ENCODE measurements at regions not wholly inside any gene's neighbourhood (a gene's known extent, or its start where the extent isn't known, plus 50 kb on each side); places are given as distances from the start of the nearest gene placed in this dataset.

DNA sequence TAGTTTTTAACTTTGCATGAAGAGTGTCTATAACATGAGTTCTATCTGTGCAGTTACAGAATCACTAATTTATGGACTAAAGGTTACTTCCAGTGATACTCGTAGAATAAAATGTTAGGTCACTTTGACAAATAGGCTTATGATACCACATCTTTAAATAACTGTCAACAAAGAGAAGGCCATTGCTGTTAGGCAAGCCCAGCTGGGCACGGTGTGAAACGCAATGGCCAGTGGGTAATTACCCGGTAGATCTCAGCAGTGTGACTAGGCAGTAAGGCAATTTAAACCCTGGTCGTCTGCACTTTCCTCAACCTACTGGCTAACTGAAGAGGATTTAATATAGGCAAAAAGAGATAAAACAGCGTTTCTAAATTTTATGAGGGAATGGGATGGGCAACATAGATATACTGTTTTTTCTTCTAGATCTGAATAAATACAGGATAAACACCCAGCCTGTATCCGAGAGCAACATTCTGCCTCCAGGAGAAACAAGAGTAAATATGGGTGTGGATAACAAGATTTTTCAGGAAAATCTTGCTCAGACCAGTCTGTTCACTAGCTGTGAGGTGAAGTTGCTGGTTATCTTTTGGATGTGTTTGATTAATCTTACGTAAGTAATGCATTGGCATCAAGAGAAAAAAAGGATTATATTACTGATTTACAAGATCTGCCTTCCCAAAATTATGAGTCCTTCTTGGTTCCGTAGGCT is 631.3 kb downstream of the EFNB2 start:
- no peak overlapping the region for H2AFZ ChIP-seq (ENCODE audit: low read length)
- TF ChIP-seq, protein P1, sequence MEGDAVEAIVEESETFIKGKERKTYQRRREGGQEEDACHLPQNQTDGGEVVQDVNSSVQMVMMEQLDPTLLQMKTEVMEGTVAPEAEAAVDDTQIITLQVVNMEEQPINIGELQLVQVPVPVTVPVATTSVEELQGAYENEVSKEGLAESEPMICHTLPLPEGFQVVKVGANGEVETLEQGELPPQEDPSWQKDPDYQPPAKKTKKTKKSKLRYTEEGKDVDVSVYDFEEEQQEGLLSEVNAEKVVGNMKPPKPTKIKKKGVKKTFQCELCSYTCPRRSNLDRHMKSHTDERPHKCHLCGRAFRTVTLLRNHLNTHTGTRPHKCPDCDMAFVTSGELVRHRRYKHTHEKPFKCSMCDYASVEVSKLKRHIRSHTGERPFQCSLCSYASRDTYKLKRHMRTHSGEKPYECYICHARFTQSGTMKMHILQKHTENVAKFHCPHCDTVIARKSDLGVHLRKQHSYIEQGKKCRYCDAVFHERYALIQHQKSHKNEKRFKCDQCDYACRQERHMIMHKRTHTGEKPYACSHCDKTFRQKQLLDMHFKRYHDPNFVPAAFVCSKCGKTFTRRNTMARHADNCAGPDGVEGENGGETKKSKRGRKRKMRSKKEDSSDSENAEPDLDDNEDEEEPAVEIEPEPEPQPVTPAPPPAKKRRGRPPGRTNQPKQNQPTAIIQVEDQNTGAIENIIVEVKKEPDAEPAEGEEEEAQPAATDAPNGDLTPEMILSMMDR (IDR thresholded peaks at IDR 0.05; ENCODE audit: extremely low read depth, low read depth, low read length) = no peak
- H3K36me3 ChIP-seq (ENCODE audit: insufficient read depth, low read length) = no peaks in the 10 kb centered on the region
- no peak overlapping the region for H3K4me3 ChIP-seq (ENCODE audit: insufficient read depth, low read length)
- H4K20me1 ChIP-seq (ENCODE audit: insufficient read depth, low read length) = no peaks in the 10 kb centered on the region
- no peaks in the 10 kb centered on the region for H3K79me2 ChIP-seq (ENCODE audit: insufficient read depth, low read length)
- no peak overlapping the region for H3K4me2 ChIP-seq (ENCODE audit: insufficient read depth, low read length)
- H3K27ac ChIP-seq (ENCODE audit: low read depth, low read length) = no peak overlapping the region
- H3K9me3 ChIP-seq (ENCODE audit: low read depth, low read length) = no peaks in the 10 kb centered on the region
- H3K4me1 ChIP-seq (ENCODE audit: insufficient read depth, low read length) = no peaks in the 10 kb centered on the region
- DNase-seq (ENCODE audit: insufficient read length, low spot score, missing footprints) = no peak
- no peaks in the 10 kb centered on the region for H3K27me3 ChIP-seq (ENCODE audit: insufficient read depth, low read length)

DNA sequence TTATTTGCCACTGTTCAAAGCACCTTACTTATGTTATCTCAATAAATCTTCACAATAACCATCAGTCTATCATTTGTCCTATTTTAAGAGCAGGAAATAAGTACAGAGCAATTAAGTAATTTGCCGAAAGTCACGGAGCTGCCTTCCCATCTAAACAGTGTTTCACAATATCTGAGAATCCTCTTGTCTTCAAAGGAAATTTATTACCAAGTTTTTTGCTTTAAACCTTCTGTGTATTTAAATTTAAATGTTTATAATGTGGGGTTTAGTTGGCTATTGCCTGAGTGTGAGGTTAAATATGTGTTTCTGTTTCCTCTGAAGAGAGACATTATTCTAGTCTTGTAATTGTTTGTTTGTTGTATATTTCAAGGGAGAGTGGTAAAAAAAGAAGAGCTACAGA is 633.1 kb downstream of the EFNB2 start:
- TF ChIP-seq, protein P1 (IDR thresholded peaks at IDR 0.05; ENCODE audit: extremely low read depth, low read depth, low read length) = no peak
- Histone ChIP-seq H3K4me3 (ENCODE audit: insufficient read depth, low read length) (no peak overlapping the region), H4K20me1 (ENCODE audit: insufficient read depth, low read length) (no peaks in the 10 kb centered on the region), H3K4me1 (ENCODE audit: insufficient read depth, low read length) (no peaks in the 10 kb centered on the region), H3K4me2 (ENCODE audit: insufficient read depth, low read length) (no peak overlapping the region), H3K36me3 (ENCODE audit: insufficient read depth, low read length) (no peaks in the 10 kb centered on the region), H3K79me2 (ENCODE audit: insufficient read depth, low read length) (no peaks in the 10 kb centered on the region), H3K27me3 (ENCODE audit: insufficient read depth, low read length) (no peaks in the 10 kb centered on the region), H3K27ac (ENCODE audit: low read depth, low read length) (no peak overlapping the region), H3K9me3 (ENCODE audit: low read depth, low read length) (no peaks in the 10 kb centered on the region), H2AFZ (ENCODE audit: low read length) (no peak overlapping the region)
- DNase-seq (ENCODE audit: insufficient read length, low spot score, missing footprints) = no peak

DNA sequence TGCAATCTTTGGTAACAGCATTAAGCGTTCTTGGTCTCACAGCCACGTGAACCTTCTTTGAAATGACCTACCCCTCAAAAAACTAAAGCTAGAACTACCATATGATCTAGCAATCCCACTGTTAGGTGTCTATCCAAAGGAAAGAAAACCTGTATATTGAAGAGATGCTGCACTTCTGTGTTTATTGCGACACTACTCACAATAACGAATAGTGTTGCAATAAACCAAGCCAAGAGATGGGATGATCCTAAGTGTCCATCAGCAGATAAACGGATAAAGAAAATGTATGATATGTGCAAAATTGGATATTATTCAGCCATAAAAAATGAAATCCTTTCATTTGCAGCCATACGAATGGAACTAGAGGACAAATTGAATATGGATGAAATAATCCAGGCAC is 637.9 kb downstream of the EFNB2 start:
- Histone ChIP-seq H3K4me2 (ENCODE audit: insufficient read depth, low read length) (no peak overlapping the region), H3K4me3 (ENCODE audit: insufficient read depth, low read length) (no peak overlapping the region), H3K27ac (ENCODE audit: low read depth, low read length) (no peak overlapping the region), H3K9me3 (ENCODE audit: low read depth, low read length) (no peaks in the 10 kb centered on the region), H4K20me1 (ENCODE audit: insufficient read depth, low read length) (no peaks in the 10 kb centered on the region), H3K27me3 (ENCODE audit: insufficient read depth, low read length) (no peaks in the 10 kb centered on the region), H3K36me3 (ENCODE audit: insufficient read depth, low read length) (no peaks in the 10 kb centered on the region), H2AFZ (ENCODE audit: low read length) (no peak overlapping the region), H3K4me1 (ENCODE audit: insufficient read depth, low read length) (no peaks in the 10 kb centered on the region), H3K79me2 (ENCODE audit: insufficient read depth, low read length) (no peaks in the 10 kb centered on the region)
- DNase-seq (ENCODE audit: insufficient read length, low spot score, missing footprints) = no peak
- TF ChIP-seq, protein P1 (IDR thresholded peaks at IDR 0.05; ENCODE audit: extremely low read depth, low read depth, low read length) = no peak

DNA sequence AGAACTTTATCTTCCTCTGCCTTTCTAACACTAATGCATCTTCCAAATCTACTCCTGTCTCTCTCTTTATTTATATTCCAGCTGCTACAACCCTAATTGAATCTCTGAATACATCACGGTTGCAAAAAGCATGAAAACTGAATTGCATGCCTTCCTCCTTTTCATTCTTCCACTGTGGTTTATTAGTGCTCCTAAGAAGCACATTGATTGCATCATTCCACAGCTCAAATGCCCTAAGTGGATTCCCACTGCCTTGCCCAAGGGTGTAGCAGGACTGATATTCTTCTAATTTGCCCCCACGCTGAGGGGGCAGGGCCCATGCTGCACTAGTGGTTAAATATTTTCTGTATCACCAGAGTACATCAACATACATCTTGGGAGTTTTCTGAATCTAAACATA is 640.8 kb downstream of the EFNB2 start:
- H4K20me1 ChIP-seq (ENCODE audit: insufficient read depth, low read length) = no peaks in the 10 kb centered on the region
- H3K9me3 ChIP-seq (ENCODE audit: low read depth, low read length) = no peaks in the 10 kb centered on the region
- H3K27ac ChIP-seq (ENCODE audit: low read depth, low read length) = no peak overlapping the region
- H3K27me3 ChIP-seq (ENCODE audit: insufficient read depth, low read length) = no peaks in the 10 kb centered on the region
- no peak overlapping the region for H3K4me3 ChIP-seq (ENCODE audit: insufficient read depth, low read length)
- no peaks in the 10 kb centered on the region for H3K4me1 ChIP-seq (ENCODE audit: insufficient read depth, low read length)
- TF ChIP-seq, protein P1 (IDR thresholded peaks at IDR 0.05; ENCODE audit: extremely low read depth, low read depth, low read length) = no peak
- H3K79me2 ChIP-seq (ENCODE audit: insufficient read depth, low read length) = no peaks in the 10 kb centered on the region
- no peak overlapping the region for H3K4me2 ChIP-seq (ENCODE audit: insufficient read depth, low read length)
- no peaks in the 10 kb centered on the region for H3K36me3 ChIP-seq (ENCODE audit: insufficient read depth, low read length)
- DNase-seq (ENCODE audit: insufficient read length, low spot score, missing footprints) = no peak
- no peak overlapping the region for H2AFZ ChIP-seq (ENCODE audit: low read length)

All from osteoblast (primary cell).